ENCODE measurements at regions not wholly inside any gene's neighbourhood (a gene's known extent, or its start where the extent isn't known, plus 50 kb on each side); places are given as distances from the start of the nearest gene placed in this dataset.

GRCh38 chr5:74059706-74060105 is 433.7 kb downstream of the ARHGEF28 start:
- DNase-seq (ENCODE audit: low spot score), result no peak

DNA sequence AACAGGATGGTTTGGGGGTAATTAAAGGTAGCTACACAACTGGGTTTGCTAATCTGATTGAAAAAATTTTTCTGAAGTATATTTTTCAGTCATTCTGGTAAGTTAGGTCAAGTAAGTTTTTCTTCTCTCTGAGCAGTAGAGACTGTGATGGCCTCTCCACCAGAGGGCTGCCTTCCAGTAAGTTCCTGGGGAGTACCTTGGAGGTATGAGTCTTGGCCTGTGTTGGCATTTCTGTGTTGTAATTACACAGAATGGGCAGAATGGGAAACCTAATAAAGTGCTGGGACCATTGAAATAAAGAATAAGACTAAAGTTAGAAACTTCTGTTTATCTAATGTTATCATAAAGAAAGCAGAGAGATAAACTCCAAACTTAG is 430.8 kb downstream of the ARHGEF28 start:
- peak; percentile 22 for DNase-seq (ENCODE audit: low spot score)

DNA sequence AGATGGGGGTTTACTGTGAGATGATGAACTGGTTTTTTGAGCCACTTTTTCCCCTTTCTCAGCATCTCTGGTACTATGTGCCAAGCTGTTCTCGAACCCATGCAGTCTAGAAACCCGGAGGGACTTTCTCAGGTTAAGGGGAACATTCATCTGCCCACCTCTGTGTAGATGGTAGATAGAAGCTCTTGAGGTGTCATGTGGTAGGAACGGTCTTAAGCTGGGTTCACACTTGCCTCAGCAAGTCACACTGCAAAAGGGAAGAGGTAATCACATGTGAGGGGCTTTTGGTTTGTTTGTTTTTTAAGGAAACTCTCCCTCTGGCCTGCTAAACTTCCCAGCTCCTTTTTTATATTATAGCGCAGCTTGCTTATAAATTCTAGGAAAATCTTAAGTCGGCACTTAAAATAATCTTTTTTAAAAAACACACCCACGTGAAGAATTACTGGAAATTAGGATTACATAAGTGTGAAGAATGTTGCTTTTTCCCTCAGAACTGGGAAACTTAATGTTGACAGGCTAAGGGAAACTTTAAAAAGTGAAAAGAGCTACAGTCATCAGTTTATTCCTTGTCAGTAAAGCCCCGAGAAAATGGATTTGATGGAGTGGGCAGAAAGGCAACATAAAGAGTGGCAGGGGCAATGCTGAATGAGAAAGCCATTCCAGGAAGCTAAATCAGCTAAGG is 430.3 kb downstream of the ARHGEF28 start:
- DNase-seq (ENCODE audit: low spot score), result no peak

GRCh38 chr5:74055486-74056106 is 429.6 kb downstream of the ARHGEF28 start:
- DNase-seq (ENCODE audit: low spot score), result no peak

DNA sequence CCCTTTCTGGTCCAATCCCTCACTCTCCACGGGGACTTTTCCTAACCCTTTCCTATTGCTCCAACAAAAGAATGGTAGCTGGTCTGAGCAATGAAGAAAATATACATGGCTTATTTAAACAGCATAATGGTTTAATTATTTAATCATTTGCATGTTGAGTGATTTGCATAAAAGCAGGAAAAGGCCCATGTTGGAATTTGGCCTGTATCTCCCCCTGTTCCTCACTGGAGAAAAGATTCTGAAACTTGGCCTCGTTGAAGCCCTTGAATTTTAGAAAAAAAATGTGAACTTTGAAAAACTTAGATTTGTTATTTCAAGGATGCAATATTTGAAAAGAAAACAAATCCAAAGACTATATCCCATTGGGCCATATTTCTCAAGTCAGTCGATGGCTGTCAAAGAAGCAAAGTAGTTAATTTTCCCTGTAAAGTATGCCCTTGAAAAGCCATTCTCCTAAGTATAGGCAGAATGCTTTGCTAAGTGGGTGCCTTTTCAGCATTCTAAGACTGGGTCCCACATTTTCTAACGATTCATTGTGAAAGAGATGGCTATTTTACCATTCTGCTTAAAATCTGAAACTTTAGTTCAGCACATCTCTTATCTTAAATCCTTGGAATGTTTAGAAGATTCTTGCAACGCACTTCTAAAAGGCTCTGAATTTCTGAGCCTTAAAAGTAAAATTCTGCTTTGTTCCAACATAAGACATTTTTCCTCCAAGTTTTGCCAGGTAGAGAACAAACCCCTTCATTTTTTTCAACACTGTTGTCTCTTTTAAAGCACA is 428.8 kb downstream of the ARHGEF28 start:
- DNase-seq (ENCODE audit: low spot score), result no peak

GRCh38 chr5:74054139-74054538 is 428.1 kb downstream of the ARHGEF28 start:
- DNase-seq (ENCODE audit: low spot score), result no peak

- no peak for DNase-seq (ENCODE audit: low spot score)
Measured at GRCh38 chr5:74052441-74053221, 426.6 kb downstream of the ARHGEF28 start.

DNA sequence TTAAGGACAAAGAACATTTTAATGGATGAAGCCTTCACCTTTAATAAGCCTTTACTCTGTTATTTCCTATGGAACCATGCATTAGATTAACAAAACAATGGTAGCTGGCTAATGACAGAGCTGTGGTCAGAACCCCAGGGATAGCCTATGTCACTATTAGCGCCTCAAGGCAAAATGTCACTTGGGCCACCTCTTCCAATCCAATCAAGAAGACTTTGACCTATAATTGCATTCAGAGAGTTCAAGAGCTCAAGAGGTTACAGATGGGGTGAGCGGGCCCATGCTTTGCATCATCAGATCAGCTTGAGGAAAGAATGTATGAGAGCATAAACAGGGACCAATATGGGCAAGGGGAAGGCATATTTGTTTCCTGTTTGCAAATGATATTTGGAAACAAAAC is 425.1 kb downstream of the ARHGEF28 start:
- no peak for DNase-seq (ENCODE audit: low spot score)

- no peak for DNase-seq (ENCODE audit: low spot score)
Measured at GRCh38 chr5:74044936-74045335, 418.9 kb downstream of the ARHGEF28 start.

GRCh38 chr5:74042959-74043358 is 417.0 kb downstream of the ARHGEF28 start:
- peak; percentile 70 for DNase-seq (ENCODE audit: low spot score)

GRCh38 chr5:74042559-74042958 is 416.6 kb downstream of the ARHGEF28 start:
- no peak for DNase-seq (ENCODE audit: low spot score)

DNA sequence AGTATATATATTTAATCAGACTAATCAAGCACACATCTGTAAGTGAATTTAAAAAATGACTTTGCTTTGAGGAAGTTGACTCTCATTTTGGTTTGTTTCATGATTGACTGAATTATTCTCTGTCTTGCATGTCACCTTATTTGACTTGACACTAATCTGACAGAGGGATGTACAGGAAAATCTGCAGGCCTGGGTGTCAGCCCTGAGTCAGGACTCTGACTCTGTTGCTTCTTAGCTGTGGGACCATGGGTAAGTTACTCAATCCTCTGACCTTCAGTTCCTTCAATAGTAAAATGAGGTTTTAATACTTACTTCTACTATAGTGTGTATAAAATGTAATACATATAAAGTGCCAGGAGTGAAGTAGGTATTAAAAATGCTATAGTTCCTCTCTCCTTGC is 415.9 kb downstream of the ARHGEF28 start:
- no peak for DNase-seq (ENCODE audit: low spot score)

- DNase-seq (ENCODE audit: low spot score), result no peak
Measured at GRCh38 chr5:74040811-74041491, 415.0 kb downstream of the ARHGEF28 start.

- peak; percentile 37 for DNase-seq (ENCODE audit: low spot score)
Measured at GRCh38 chr5:74040065-74040551, 414.1 kb downstream of the ARHGEF28 start.

DNA sequence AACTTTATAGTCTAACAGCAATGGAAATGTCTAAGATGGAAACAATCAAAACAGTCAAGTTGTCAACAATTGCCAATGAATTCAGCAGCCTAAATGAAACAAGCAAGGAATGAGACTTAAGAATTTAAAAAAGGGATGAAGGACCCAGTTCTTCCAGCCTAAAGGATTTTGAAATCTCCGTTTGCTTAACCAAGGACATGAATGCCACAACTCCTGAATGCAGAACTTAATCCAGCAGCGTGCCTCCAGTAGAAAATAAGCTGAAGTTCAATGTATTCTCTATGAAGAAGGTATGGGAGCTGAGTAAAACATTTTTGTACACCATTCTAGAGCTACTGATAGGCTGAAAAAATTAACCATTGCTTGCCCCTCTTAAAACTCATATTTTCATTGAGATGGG is 411.3 kb downstream of the ARHGEF28 start:
- DNase-seq (ENCODE audit: low spot score), result no peak

- peak; percentile 61 for DNase-seq (ENCODE audit: low spot score)
Measured at GRCh38 chr5:74035521-74035937, 409.5 kb downstream of the ARHGEF28 start.

DNA sequence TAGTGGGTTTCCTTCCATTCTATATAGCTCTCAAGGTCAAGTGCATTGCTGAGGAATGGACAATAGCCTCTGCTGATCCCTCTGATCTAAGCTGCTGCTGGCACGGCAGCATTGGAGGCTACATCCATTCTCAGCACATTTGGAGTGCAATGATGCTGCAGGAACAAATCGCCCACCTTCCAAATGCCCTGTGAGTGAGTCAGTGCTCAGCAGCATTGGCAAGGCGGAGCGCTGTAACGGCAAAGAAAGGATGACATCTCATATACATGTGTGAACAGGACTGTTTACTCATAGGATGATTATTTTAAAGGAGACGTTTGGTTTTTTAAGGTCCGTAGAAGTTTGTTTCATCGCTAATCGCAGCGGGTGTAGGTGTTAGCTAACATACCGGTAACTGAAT is 408.7 kb downstream of the ARHGEF28 start:
- DNase-seq (ENCODE audit: low spot score), result peak; percentile 63

DNA sequence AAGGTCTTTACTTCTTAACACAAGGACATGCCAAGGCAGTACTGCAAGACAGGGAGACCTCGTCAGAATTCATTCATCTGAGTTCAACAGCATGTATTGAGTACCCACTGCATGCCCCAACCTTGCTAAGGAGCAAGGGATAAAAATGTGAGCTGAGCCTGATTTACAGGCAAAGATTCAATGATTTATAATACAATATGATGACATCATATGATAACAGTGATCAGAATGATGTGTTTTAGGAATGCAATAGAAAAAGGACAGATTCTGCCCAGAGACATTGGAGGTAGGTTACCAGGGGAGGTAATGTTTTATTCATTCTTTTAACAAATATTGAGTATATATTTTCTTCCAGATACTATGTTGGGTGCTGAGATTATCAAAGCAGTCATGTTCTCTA is 406.6 kb downstream of the ARHGEF28 start:
- no peak for DNase-seq (ENCODE audit: low spot score)

GRCh38 chr5:74031536-74031935 is 405.5 kb downstream of the ARHGEF28 start:
- no peak for DNase-seq (ENCODE audit: low spot score)

GRCh38 chr5:74030821-74031220 is 404.8 kb downstream of the ARHGEF28 start:
- DNase-seq (ENCODE audit: low spot score), result no peak

- DNase-seq (ENCODE audit: low spot score), result no peak
Measured at GRCh38 chr5:74030371-74030770, 404.4 kb downstream of the ARHGEF28 start.

DNA sequence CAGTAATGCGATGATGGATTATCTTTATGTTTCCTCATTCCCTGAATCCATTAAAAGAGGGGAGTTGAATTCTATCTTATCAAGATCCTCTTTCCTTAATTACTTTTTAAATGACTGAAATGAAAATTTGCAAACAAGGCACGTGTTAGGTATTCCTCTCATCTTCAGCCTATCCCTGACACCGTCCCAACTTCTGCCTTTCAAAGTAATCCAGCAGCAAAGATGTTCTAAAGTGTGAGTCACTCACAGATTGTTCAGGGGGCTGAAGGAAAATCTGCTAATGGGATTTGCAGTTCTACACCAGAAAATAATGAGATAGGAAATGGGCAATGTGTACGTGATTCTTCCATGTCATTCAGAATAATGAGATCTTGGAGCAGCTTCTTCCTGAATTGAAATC is 403.0 kb downstream of the ARHGEF28 start:
- no peak for DNase-seq (ENCODE audit: low spot score)

Measured in AG20443 (cell line).